ENCODE measurements at regions not wholly inside any gene's neighbourhood (a gene's known extent, or its start where the extent isn't known, plus 50 kb on each side); places are given as distances from the start of the nearest gene placed in this dataset.

DNA sequence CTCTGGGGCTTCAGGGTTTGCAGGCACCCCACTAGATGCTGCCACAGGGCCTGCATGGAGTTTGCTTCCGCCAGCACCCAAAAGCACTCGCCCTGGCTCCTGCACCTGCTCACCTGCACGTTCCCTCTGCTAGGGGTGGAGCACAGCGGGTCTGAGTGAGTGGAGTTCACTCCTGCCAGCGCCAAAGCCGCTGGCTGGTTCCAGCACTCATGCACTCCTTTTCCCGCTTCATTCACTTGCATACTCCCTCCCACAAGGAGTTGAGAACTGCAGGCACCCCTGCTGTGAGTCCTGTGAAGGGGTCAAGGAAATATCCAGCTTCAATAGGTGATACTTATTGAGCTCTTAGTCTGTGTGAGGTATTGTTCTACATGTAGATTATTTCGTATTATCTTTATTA, 537.5 kb downstream of the NR2F2 start:
- TF ChIP-seq, protein P1, sequence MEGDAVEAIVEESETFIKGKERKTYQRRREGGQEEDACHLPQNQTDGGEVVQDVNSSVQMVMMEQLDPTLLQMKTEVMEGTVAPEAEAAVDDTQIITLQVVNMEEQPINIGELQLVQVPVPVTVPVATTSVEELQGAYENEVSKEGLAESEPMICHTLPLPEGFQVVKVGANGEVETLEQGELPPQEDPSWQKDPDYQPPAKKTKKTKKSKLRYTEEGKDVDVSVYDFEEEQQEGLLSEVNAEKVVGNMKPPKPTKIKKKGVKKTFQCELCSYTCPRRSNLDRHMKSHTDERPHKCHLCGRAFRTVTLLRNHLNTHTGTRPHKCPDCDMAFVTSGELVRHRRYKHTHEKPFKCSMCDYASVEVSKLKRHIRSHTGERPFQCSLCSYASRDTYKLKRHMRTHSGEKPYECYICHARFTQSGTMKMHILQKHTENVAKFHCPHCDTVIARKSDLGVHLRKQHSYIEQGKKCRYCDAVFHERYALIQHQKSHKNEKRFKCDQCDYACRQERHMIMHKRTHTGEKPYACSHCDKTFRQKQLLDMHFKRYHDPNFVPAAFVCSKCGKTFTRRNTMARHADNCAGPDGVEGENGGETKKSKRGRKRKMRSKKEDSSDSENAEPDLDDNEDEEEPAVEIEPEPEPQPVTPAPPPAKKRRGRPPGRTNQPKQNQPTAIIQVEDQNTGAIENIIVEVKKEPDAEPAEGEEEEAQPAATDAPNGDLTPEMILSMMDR (IDR thresholded peaks at IDR 0.05) = no peak
- TF ChIP-seq POLR2A (IDR thresholded peaks at IDR 0.05) = no peak
